ENCODE measurements at regions not wholly inside any gene's neighbourhood (a gene's known extent, or its start where the extent isn't known, plus 50 kb on each side); places are given as distances from the start of the nearest gene placed in this dataset.

GRCh38 chr20:22699396-22699795 is 115.0 kb upstream of the FOXA2 start:
- in situ Hi-C loops (cut with HindIII; ENCODE audit: low sequenced_read_pairs): no loop called here
- TF ChIP-seq CTCF (IDR thresholded peaks at IDR 0.05; ENCODE audit: low read depth, low read length): no peak
- no peak overlapping the region for H3K4me3 ChIP-seq (ENCODE audit: low read depth, low read length)
- DNase-seq (ENCODE audit: low read depth, low spot score): no peak

GRCh38 chr20:22700367-22700766 is 116.0 kb upstream of the FOXA2 start:
- no peak overlapping the region for H3K4me3 ChIP-seq (ENCODE audit: low read depth, low read length)
- in situ Hi-C loops (cut with HindIII; ENCODE audit: low sequenced_read_pairs): no loop called here
- TF ChIP-seq CTCF (IDR thresholded peaks at IDR 0.05; ENCODE audit: low read depth, low read length): no peak
- peak; percentile 47 for DNase-seq (ENCODE audit: low read depth, low spot score)

GRCh38 chr20:22701679-22702308 is 117.4 kb upstream of the FOXA2 start:
- in situ Hi-C loops (cut with HindIII; ENCODE audit: low sequenced_read_pairs): no loop called here
- TF ChIP-seq CTCF (IDR thresholded peaks at IDR 0.05; ENCODE audit: low read depth, low read length): no peak
- no peak overlapping the region for H3K4me3 ChIP-seq (ENCODE audit: low read depth, low read length)
- no peak for DNase-seq (ENCODE audit: low read depth, low spot score)

GRCh38 chr20:22703843-22704242 is 119.5 kb upstream of the FOXA2 start:
- in situ Hi-C loops (cut with HindIII; ENCODE audit: low sequenced_read_pairs): no loop called here
- no peak for TF ChIP-seq CTCF (IDR thresholded peaks at IDR 0.05; ENCODE audit: low read depth, low read length)
- no peak for DNase-seq (ENCODE audit: low read depth, low spot score)
- H3K4me3 ChIP-seq (ENCODE audit: low read depth, low read length): no peak overlapping the region

- in situ Hi-C loops (cut with HindIII; ENCODE audit: low sequenced_read_pairs): no loop called here
- no peak for DNase-seq (ENCODE audit: low read depth, low spot score)
- no peak overlapping the region for H3K4me3 ChIP-seq (ENCODE audit: low read depth, low read length)
- no peak for TF ChIP-seq CTCF (IDR thresholded peaks at IDR 0.05; ENCODE audit: low read depth, low read length)
Observed at GRCh38 chr20:22711971-22712755, 127.8 kb upstream of the FOXA2 start.

GRCh38 chr20:22716821-22717351 is 132.5 kb upstream of the FOXA2 start:
- no peak for TF ChIP-seq CTCF (IDR thresholded peaks at IDR 0.05; ENCODE audit: low read depth, low read length)
- in situ Hi-C loops (cut with HindIII; ENCODE audit: low sequenced_read_pairs): no loop called here
- H3K4me3 ChIP-seq (ENCODE audit: low read depth, low read length): no peak overlapping the region
- DNase-seq (ENCODE audit: low read depth, low spot score): no peak

Data from astrocyte of the spinal cord (primary cell).